Transverse colon (tissue), 3 donors: ENCODE measurements at regions not wholly inside any gene's neighbourhood (a gene's known extent, or its start where the extent isn't known, plus 50 kb on each side); places are given as distances from the start of the nearest gene placed in this dataset.
"Not testable (repeated sequence)": the region's sequence is repeated elsewhere in the genome, so short reads cannot be mapped to it uniquely, and the experiment has no call there.

Source experiments
- POLR2A ChIP-seq: fragments of 450-650 bp; IDR thresholded peaks from one replicate; pipeline ENCODE4 v1.6.1; 2016; ENCODE audit warnings: antibody characterized with exemption, mild to moderate bottlenecking, moderate library complexity
- POLR2AphosphoS5 ChIP-seq, 3 donors: sonication (generic); formaldehyde crosslinking; IDR thresholded peaks; one replicate each; pipeline ENCODE4 v1.6.1; 2016; ENCODE audit warnings: antibody characterized with exemption in 3 of 3

DNA sequence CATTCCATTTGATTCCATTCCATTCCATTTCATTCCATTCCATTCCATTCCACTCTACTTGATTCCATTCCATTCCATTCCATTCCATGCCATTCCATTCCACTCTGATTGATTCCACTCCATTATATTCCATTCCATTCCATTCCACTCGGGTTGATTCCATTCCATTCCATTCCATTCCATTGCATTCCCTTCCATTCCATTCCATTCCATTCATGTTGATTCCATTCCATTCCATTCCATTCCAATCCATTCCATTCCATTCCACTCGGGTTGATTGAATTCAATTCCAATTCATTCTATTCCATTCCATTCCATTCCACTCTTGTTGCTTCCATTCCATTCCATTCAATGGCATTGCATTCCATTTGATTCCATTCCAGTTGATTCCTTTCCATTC lies 1136.4 kb downstream of the RPIA start:
- not testable (repeated sequence) for TF ChIP-seq POLR2AphosphoS5 (IDR thresholded peaks at IDR 0.05); POLR2A
